ENCODE measurements at regions not wholly inside any gene's neighbourhood (a gene's known extent, or its start where the extent isn't known, plus 50 kb on each side); places are given as distances from the start of the nearest gene placed in this dataset.

DNA sequence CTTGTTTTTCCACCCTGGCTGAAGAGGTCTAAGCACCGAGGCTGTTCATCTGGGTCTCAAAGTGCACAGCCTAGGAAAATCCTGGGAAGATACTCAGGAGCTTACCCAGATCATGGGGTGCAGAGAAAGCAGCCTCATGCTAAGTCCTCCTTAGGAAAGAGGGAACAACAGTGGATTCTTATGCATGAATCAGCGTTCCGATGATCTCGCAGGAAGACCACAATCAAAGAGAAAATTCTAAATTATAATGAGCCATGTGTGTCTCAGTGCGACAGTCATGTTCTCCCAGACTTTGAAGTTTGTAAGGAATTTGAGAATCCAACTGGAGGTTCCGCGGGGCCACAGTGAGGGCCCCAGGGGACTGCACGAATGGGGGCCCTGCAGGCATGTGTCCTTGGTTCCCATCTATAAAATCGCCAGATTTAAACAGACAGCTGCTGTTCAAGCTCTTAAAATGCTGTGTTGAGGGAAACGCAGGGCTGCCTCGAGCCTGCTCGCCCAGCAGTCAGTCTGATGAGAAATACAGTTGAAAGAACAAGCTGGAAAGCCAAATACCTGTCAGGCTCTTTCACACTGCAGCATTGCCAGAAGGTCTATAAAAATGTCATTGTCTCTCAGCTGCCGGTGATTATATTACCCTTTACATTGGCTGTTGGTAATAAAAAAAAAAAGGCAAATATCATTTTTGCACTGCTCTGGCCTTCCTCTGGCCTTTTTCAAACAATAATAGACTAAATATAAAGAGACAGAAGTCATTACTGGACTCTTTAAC is 152.1 kb downstream of the PMP22 start:
- no peaks in the 10 kb centered on the region for H3K79me1 ChIP-seq (ENCODE audit: low read depth, low read length)
- no peak overlapping the region for H3K9ac ChIP-seq (replicated peaks in 1 of 4; ENCODE audit: extremely low read depth in 1 of 4, low read depth in 3 of 4, low read length in 3 of 4)
- ChIA-PET CTCF (ENCODE audit: partially characterized antibody) (interaction anchor here (1.1 to 1.4 kb wide), 2 partner anchors 20 to 22 kb away, joined by 3 read pairs; no protein-coding TSS in a partner anchor), POLR2A (ENCODE audit: partially characterized antibody) (no interaction called here)
- no peaks in the 10 kb centered on the region; a peak in 2 of 4 replicates for H3K79me2 ChIP-seq (ENCODE audit: control insufficient read depth in 1 of 2, insufficient read depth in 2 of 2, low read length in 2 of 2)
- no peak overlapping the region for H3K4me2 ChIP-seq (ENCODE audit: insufficient read depth in 1 of 2, low read depth in 2 of 2, low read length in 2 of 2)
- no peaks in the 10 kb centered on the region; the same call in 1 of the 2 replicates for H3K23me2 ChIP-seq (ENCODE audit: low read depth, low read length)
- no peak overlapping the region for H3K18ac ChIP-seq (ENCODE audit: extremely low read depth, low read length)
- no peak overlapping the region for H4K8ac ChIP-seq (ENCODE audit: extremely low read depth, insufficient read depth, low read length)
- FAIRE-seq = no peak
- H4K5ac ChIP-seq (ENCODE audit: insufficient read length, low read depth, low read length) = no peak overlapping the region
- H4K91ac ChIP-seq (replicated peaks; ENCODE audit: insufficient read length, low read length) = no peak overlapping the region
- H2BK15ac ChIP-seq (ENCODE audit: low read length) = no peak overlapping the region
- H3K9me3 ChIP-seq (ENCODE audit: insufficient read depth in 2 of 2, low read depth in 1 of 2, low read length in 1 of 2) = no peaks in the 10 kb centered on the region
- no peak overlapping the region for H2BK20ac ChIP-seq (ENCODE audit: low read length)
- no peak overlapping the region for H2AK5ac ChIP-seq (ENCODE audit: low read depth, low read length)
- no peak overlapping the region for H2BK12ac ChIP-seq (ENCODE audit: low read depth, low read length)
- H3K4ac ChIP-seq (replicated peaks; ENCODE audit: insufficient read length, low read depth, low read length) = no peak overlapping the region
- H3K36me3 ChIP-seq (ENCODE audit: control insufficient read depth in 2 of 4, insufficient read depth in 4 of 4, low read length in 3 of 4) = no peaks in the 10 kb centered on the region
- peaks cover 2 to 11% (median 7%) of the 10 kb centered on the region in 4 experiments; a peak in 5 of 7 replicates for H3K4me1 ChIP-seq (replicated peaks in 1 of 4; ENCODE audit: control insufficient read depth in 3 of 4, insufficient read depth in 4 of 4, low read length in 3 of 4)
- no peaks in the 10 kb centered on the region for H3K27me3 ChIP-seq (replicated peaks in 1 of 4; ENCODE audit: control insufficient read depth in 3 of 4, extremely low read depth in 1 of 4, insufficient read depth in 3 of 4, low read length in 3 of 4)
- no peak overlapping the region for H2BK5ac ChIP-seq (ENCODE audit: low read depth, low read length)
- peak overlapping the region; percentile 95 for H2AFZ ChIP-seq (ENCODE audit: low read length)
- DNase-seq (ENCODE audit: low read depth in 1 of 2, low spot score in 2 of 2) = no peak
- no peaks in the 10 kb centered on the region for H4K20me1 ChIP-seq (replicated peaks in 1 of 2; ENCODE audit: control insufficient read depth in 1 of 2, insufficient read depth in 2 of 2, low read length in 2 of 2)
- H3K14ac ChIP-seq (ENCODE audit: insufficient read length) = no peak overlapping the region
- no peak overlapping the region for H3K27ac ChIP-seq (ENCODE audit: low read depth, low read length)
- TF ChIP-seq BACH1 (IDR thresholded peaks at IDR 0.05; ENCODE audit: low read length) (no peak), POLR2AphosphoS5 (IDR thresholded peaks at IDR 0.05; ENCODE audit: low read depth, low read length) (no peak)
- no peak overlapping the region for H3K23ac ChIP-seq (ENCODE audit: insufficient read length)
- H3K56ac ChIP-seq (replicated peaks; ENCODE audit: insufficient read length, low read depth, low read length) = no peak overlapping the region
- no peak overlapping the region for H3K4me3 ChIP-seq (ENCODE audit: extremely low read depth in 1 of 4, insufficient read depth in 2 of 4, low read depth in 3 of 4, low read length in 4 of 4)
- no peak overlapping the region for H2BK120ac ChIP-seq (replicated peaks; ENCODE audit: low read depth, low read length)
- 84% methylated on average over 13 of the region's 13 CpGs; no CpG with 5 or more reads in 1 of the 2 experiments for WGBS, 2 experiments (ENCODE audit: extremely low coverage in 1 of 2, insufficient coverage in 1 of 2, insufficient read length in 1 of 2, insufficient replicate concordance in 2 of 2, low coverage in 1 of 2, low lambda C conversion rate in 2 of 2, missing lambda C conversion rate in 1 of 2)

Measured in H1 (cell line).